ENCODE measurements at regions not wholly inside any gene's neighbourhood (a gene's known extent, or its start where the extent isn't known, plus 50 kb on each side); places are given as distances from the start of the nearest gene placed in this dataset.

- WGBS (ENCODE audit: insufficient coverage, low coverage, low lambda C conversion rate, missing lambda C conversion rate): 64% methylated on average over 1 of the region's 1 CpG
- Histone ChIP-seq H3K27me3 (no peaks in the 10 kb centered on the region), H3K4me3 (no peak overlapping the region), H3K36me3 (no peaks in the 10 kb centered on the region), H3K27ac (no peak overlapping the region), H3K9me3 (no peaks in the 10 kb centered on the region), H3K4me1 (no peaks in the 10 kb centered on the region)
- DNase-seq (no peak), ATAC-seq (no peak)
- no peak for TF ChIP-seq POLR2A (IDR thresholded peaks at IDR 0.05)
- TF ChIP-seq, protein P1, sequence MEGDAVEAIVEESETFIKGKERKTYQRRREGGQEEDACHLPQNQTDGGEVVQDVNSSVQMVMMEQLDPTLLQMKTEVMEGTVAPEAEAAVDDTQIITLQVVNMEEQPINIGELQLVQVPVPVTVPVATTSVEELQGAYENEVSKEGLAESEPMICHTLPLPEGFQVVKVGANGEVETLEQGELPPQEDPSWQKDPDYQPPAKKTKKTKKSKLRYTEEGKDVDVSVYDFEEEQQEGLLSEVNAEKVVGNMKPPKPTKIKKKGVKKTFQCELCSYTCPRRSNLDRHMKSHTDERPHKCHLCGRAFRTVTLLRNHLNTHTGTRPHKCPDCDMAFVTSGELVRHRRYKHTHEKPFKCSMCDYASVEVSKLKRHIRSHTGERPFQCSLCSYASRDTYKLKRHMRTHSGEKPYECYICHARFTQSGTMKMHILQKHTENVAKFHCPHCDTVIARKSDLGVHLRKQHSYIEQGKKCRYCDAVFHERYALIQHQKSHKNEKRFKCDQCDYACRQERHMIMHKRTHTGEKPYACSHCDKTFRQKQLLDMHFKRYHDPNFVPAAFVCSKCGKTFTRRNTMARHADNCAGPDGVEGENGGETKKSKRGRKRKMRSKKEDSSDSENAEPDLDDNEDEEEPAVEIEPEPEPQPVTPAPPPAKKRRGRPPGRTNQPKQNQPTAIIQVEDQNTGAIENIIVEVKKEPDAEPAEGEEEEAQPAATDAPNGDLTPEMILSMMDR (IDR thresholded peaks at IDR 0.05): no peak
- intact Hi-C loops (cut with DNase I): no loop called here
Observed at GRCh38 chr21:35915030-35915429, 145.3 kb downstream of the SETD4 start.

DNA sequence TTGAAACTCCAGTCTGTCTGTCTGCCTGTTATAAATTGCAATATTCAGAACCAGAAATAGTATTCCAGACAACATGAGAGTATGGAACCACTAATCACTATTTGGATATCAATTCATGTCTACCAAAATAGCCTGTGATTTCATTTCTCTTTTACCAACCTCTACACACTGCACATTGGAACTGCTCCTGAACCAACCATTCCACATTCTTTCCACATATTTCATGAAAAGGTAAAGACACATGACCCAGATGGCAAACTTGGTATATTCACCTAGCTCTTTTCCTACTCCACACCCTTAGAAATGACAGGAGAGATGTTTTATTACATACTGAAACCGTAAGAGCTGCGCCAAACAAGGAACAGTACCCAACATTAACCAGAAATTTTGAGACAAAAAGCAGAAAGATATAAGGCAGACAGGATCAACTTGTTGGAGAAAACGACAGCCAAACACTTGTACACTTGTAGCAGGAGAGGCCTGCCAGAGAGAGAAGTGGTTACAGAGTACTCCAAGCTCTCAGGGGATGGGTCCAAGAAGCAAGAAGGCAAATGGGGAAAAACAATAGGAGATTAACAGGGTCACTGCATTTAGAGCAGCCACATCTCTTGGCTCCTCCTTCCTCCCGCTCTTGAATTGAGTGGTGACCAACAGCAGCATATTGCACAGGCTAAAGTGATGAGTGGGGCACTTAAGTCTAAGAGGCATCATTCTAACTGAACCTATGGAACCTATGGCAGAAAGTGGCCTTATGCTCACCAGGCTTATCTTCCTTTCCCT, 148.7 kb downstream of the SETD4 start:
- intact Hi-C loops (cut with DNase I): no loop called here
- no peaks in the 10 kb centered on the region for H3K4me1 ChIP-seq
- DNase-seq: no peak
- H3K36me3 ChIP-seq: no peaks in the 10 kb centered on the region
- H3K27ac ChIP-seq: no peak overlapping the region
- TF ChIP-seq, protein P1 (IDR thresholded peaks at IDR 0.05): no peak
- TF ChIP-seq POLR2A (IDR thresholded peaks at IDR 0.05): no peak
- no peak for ATAC-seq
- no peak overlapping the region for H3K4me3 ChIP-seq
- H3K9me3 ChIP-seq: no peaks in the 10 kb centered on the region
- H3K27me3 ChIP-seq: no peaks in the 10 kb centered on the region
- WGBS (ENCODE audit: insufficient coverage, low coverage, low lambda C conversion rate, missing lambda C conversion rate): 62% methylated on average over 3 of the region's 4 CpGs

GRCh38 chr21:35909456-35910223, 150.7 kb downstream of the SETD4 start:
- intact Hi-C loops (cut with DNase I): no loop called here
- ATAC-seq (no peak), DNase-seq (no peak)
- Histone ChIP-seq H3K27me3 (no peaks in the 10 kb centered on the region), H3K4me1 (no peaks in the 10 kb centered on the region), H3K36me3 (no peaks in the 10 kb centered on the region), H3K27ac (no peak overlapping the region), H3K9me3 (no peaks in the 10 kb centered on the region), H3K4me3 (no peak overlapping the region)
- TF ChIP-seq, protein P1 (IDR thresholded peaks at IDR 0.05): no peak
- no peak for TF ChIP-seq POLR2A (IDR thresholded peaks at IDR 0.05)
- 50% methylated on average over 1 of the region's 1 CpG for WGBS (ENCODE audit: insufficient coverage, low coverage, low lambda C conversion rate, missing lambda C conversion rate)

- no peak for TF ChIP-seq POLR2A (IDR thresholded peaks at IDR 0.05)
- TF ChIP-seq, protein P1 (IDR thresholded peaks at IDR 0.05): no peak
- ATAC-seq: no peak
Observed at GRCh38 chr21:35908311-35909078, 151.8 kb downstream of the SETD4 start.

More at GRCh38 chr21:35908311-35909078, 151.8 kb downstream of the SETD4 start:
- Histone ChIP-seq H3K27ac (no peak overlapping the region), H3K4me3 (no peak overlapping the region), H3K27me3 (no peaks in the 10 kb centered on the region), H3K9me3 (no peaks in the 10 kb centered on the region), H3K4me1 (no peaks in the 10 kb centered on the region), H3K36me3 (no peaks in the 10 kb centered on the region)
- intact Hi-C loops (cut with DNase I): no loop called here
- DNase-seq: no peak
- WGBS (ENCODE audit: insufficient coverage, low coverage, low lambda C conversion rate, missing lambda C conversion rate): 88% methylated on average over 5 of the region's 5 CpGs
